ENCODE measurements at regions not wholly inside any gene's neighbourhood (a gene's known extent, or its start where the extent isn't known, plus 50 kb on each side); places are given as distances from the start of the nearest gene placed in this dataset.

DNA sequence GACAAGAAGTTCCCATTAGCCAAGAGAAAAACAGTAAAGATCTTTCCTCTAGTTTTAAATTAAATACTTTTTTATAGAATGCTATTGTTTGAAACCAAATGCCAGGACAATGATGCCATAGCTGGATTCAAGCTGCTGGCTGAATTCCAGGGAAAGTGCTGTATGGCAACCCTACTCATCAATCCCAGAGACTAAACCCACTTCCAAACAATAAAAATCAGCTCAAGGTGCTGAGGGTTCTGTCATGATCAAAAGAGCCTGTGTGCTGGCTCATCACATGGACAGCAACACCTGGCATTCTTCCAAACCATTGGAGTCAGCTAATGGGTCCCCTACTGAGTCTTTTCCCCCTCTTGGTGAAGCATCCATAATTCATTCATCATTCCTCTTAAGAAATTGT lies 53.7 kb upstream of the PARD3B start:
- Histone ChIP-seq H3K4me3 (ENCODE audit: low read length) (no peak overlapping the region), H3K27ac (ENCODE audit: low read length) (no peak overlapping the region), H3K9me3 (ENCODE audit: control insufficient read depth, insufficient read depth, low read length) (no peaks in the 10 kb centered on the region), H3K27me3 (ENCODE audit: control insufficient read depth, insufficient read depth, low read length) (no peaks in the 10 kb centered on the region), H3K4me1 (ENCODE audit: control insufficient read depth, insufficient read depth, low read length) (no peaks in the 10 kb centered on the region), H3K36me3 (ENCODE audit: control insufficient read depth, insufficient read depth, low read length) (no peaks in the 10 kb centered on the region)
- Mint-ChIP-seq H3K4me1 (no peaks in the 10 kb centered on the region), H3K9me3 (no peaks in the 10 kb centered on the region), H3K4me3 (no peak overlapping the region), H3K36me3 (no peaks in the 10 kb centered on the region), H3K27ac (no peak overlapping the region), H3K27me3 (ENCODE audit: low read depth in 2 of 2) (peaks cover 0 to 3% of the 10 kb centered on the region in 2 donors)
- TF ChIP-seq, protein P1, sequence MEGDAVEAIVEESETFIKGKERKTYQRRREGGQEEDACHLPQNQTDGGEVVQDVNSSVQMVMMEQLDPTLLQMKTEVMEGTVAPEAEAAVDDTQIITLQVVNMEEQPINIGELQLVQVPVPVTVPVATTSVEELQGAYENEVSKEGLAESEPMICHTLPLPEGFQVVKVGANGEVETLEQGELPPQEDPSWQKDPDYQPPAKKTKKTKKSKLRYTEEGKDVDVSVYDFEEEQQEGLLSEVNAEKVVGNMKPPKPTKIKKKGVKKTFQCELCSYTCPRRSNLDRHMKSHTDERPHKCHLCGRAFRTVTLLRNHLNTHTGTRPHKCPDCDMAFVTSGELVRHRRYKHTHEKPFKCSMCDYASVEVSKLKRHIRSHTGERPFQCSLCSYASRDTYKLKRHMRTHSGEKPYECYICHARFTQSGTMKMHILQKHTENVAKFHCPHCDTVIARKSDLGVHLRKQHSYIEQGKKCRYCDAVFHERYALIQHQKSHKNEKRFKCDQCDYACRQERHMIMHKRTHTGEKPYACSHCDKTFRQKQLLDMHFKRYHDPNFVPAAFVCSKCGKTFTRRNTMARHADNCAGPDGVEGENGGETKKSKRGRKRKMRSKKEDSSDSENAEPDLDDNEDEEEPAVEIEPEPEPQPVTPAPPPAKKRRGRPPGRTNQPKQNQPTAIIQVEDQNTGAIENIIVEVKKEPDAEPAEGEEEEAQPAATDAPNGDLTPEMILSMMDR (IDR thresholded peaks at IDR 0.05) = no peak
- ATAC-seq = no peak
- intact Hi-C loops (cut with micrococcal nuclease) = no loop called here
- DNase-seq = no peak

DNA sequence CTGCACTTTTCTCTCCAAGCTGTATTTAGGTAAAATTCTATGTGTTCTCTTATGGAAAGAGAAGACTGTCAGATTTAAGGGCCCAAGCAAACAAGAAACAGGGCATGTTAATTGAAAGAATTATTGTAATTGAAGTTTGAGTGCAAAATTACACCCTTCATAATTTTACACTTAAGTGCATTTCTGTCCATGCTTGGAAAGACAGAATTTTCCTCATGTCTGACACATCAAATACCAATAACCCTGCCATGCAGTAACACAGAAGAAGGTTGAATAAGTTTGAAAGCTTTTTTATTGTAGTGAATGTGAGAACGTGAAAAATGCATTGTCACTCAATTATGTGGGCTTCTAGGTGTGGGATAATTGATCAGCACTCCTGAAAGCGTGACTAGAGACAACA lies 52.9 kb upstream of the PARD3B start:
- H3K27me3 Mint-ChIP-seq (ENCODE audit: low read depth in 2 of 2) = peaks cover 0 to 2% of the 10 kb centered on the region in 2 donors
- no peaks in the 10 kb centered on the region for H3K4me1 Mint-ChIP-seq
- H3K9me3 Mint-ChIP-seq = no peaks in the 10 kb centered on the region

DNA sequence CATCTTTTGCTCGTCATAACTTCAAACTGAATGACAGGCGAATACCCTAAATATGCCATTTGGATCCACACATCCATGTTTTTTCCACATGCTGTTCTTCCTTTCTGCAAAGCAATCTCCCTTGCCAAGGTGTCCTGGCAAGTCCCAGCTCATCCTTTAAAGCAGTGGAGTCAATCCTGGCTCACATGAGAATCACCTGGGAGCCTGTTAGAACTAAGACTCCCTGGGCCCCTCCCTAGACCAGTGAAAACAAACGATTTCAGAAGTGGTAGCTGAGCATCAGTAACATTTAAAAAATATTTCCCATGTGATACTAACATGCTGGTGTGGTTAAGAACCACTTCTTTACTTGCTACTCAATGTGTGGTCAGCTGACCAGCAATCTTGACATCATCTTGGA lies 50.6 kb upstream of the PARD3B start:
- intact Hi-C loops (cut with micrococcal nuclease) = no loop called here

More for the DNA sequence above, 52.9 kb upstream of the PARD3B start:
- DNase-seq (no peak), ATAC-seq (no peak)
- intact Hi-C loops (cut with micrococcal nuclease) = no loop called here
- no peaks in the 10 kb centered on the region for H3K36me3 Mint-ChIP-seq
- Histone ChIP-seq H3K9me3 (ENCODE audit: control insufficient read depth, insufficient read depth, low read length) (no peaks in the 10 kb centered on the region), H3K27me3 (ENCODE audit: control insufficient read depth, insufficient read depth, low read length) (no peaks in the 10 kb centered on the region), H3K4me3 (ENCODE audit: low read length) (no peak overlapping the region), H3K36me3 (ENCODE audit: control insufficient read depth, insufficient read depth, low read length) (no peaks in the 10 kb centered on the region), H3K27ac (ENCODE audit: low read length) (no peak overlapping the region), H3K4me1 (ENCODE audit: control insufficient read depth, insufficient read depth, low read length) (no peaks in the 10 kb centered on the region)
- TF ChIP-seq, protein P1 (IDR thresholded peaks at IDR 0.05) = no peak
- no peak overlapping the region for H3K4me3 Mint-ChIP-seq
- no peak overlapping the region for H3K27ac Mint-ChIP-seq
- 64% methylated on average over 1 of the region's 2 CpGs for WGBS (ENCODE audit: insufficient coverage)

DNA sequence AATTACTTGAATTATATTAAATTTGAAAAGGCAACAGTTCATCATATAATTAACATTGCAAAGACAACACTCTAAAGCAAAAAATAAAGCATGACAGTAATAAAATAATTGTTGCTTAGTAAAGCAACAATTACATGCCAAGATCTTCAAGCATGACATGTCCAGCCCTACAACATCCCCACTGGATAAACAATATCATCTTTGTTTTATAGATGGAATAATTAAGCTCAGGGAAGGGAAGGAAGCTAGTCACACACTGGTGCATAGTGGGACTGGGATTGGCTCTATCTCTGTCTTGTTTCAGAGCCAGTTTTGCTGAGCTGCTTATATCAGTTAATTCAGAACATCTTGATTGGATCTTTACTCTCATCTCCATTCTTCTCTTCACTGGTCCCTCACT lies 49.9 kb upstream of the PARD3B start:
- H3K4me1 ChIP-seq (ENCODE audit: control insufficient read depth, insufficient read depth, low read length) = no peaks in the 10 kb centered on the region
- no peak for ATAC-seq
- no peaks in the 10 kb centered on the region for H3K36me3 ChIP-seq (ENCODE audit: control insufficient read depth, insufficient read depth, low read length)
- Mint-ChIP-seq H3K27ac (no peak overlapping the region), H3K4me3 (no peak overlapping the region), H3K4me1 (no peaks in the 10 kb centered on the region), H3K36me3 (no peaks in the 10 kb centered on the region), H3K27me3 (ENCODE audit: low read depth in 2 of 2) (no peaks in the 10 kb centered on the region), H3K9me3 (no peaks in the 10 kb centered on the region)
- intact Hi-C loops (cut with micrococcal nuclease) = no loop called here
- H3K4me3 ChIP-seq (ENCODE audit: low read length) = no peak overlapping the region
- TF ChIP-seq, protein P1 (IDR thresholded peaks at IDR 0.05) = no peak
- no peaks in the 10 kb centered on the region for H3K9me3 ChIP-seq (ENCODE audit: control insufficient read depth, insufficient read depth, low read length)
- no peak overlapping the region for H3K27ac ChIP-seq (ENCODE audit: low read length)
- DNase-seq = no peak
- H3K27me3 ChIP-seq (ENCODE audit: control insufficient read depth, insufficient read depth, low read length) = no peaks in the 10 kb centered on the region

More for the DNA sequence above, 50.6 kb upstream of the PARD3B start:
- no peaks in the 10 kb centered on the region for H3K9me3 ChIP-seq (ENCODE audit: control insufficient read depth, insufficient read depth, low read length)
- WGBS (ENCODE audit: insufficient coverage) = 85% methylated on average over 2 of the region's 3 CpGs
- DNase-seq (no peak), ATAC-seq (no peak)
- Mint-ChIP-seq H3K9me3 (no peaks in the 10 kb centered on the region), H3K4me3 (no peak overlapping the region), H3K27me3 (ENCODE audit: low read depth in 2 of 2) (no peaks in the 10 kb centered on the region), H3K27ac (no peak overlapping the region), H3K4me1 (no peaks in the 10 kb centered on the region), H3K36me3 (no peaks in the 10 kb centered on the region)
- no peaks in the 10 kb centered on the region for H3K4me1 ChIP-seq (ENCODE audit: control insufficient read depth, insufficient read depth, low read length)
- no peak overlapping the region for H3K4me3 ChIP-seq (ENCODE audit: low read length)
- H3K27ac ChIP-seq (ENCODE audit: low read length) = no peak overlapping the region
- TF ChIP-seq, protein P1 (IDR thresholded peaks at IDR 0.05) = no peak
- no peaks in the 10 kb centered on the region for H3K27me3 ChIP-seq (ENCODE audit: control insufficient read depth, insufficient read depth, low read length)
- H3K36me3 ChIP-seq (ENCODE audit: control insufficient read depth, insufficient read depth, low read length) = no peaks in the 10 kb centered on the region
